K562 (cell line): ENCODE measurements at regions not wholly inside any gene's neighbourhood (a gene's known extent, or its start where the extent isn't known, plus 50 kb on each side); places are given as distances from the start of the nearest gene placed in this dataset.

Experiments
- ATAC-seq: fragments of 200-7000 bp; cut with Tn5 transposase; 3 replicates; pipeline ENCODE4 v1.9.1; 2020; ENCODE audit warnings: moderate library complexity
- BruUV-seq: library from RNA; stranded (reverse); fragments of 400-500 nt; replicated peaks from 2 replicates; lab custom pipeline; 2021; lab: Mats Ljungman, UMichigan
- CTCF ChIA-PET: fragments of 300-600 bp; formaldehyde crosslinking; extraction: SDS; loops from one replicate; lab custom pipeline; 2021; ENCODE audit warnings: low intra/inter-chr PET ratio; lab: Yijun Ruan, JAX
- POLR2A ChIA-PET: fragments of 300-600, 350-650 bp; sonication (Branson Sonifier 250); formaldehyde crosslinking; extraction: SDS; loops from one replicate; lab custom pipeline; 2021; ENCODE audit warnings: antibody characterized with exemption, inconsistent platforms; lab: Yijun Ruan, JAX
- DNase-seq, 4 experiments: peaks; one replicate each; pipeline versions ENCODE4 v3.0.0 to v3.0.0-alpha.2; 2011 to 2018; ENCODE audit warnings: low spot score in 3 of 4, mixed read lengths in 3 of 4; ENCODE audit errors: extremely low read depth in 1 of 4
- FAIRE-seq: peaks from 2 replicates; lab custom pipeline; 2011; peaks lifted over from hg19 to GRCh38; lab: Jason Lieb, UNC
- H2AFZ ChIP-seq: 2 replicates; pipeline ENCODE4 v1.6.0; 2011; ENCODE audit warnings: low read depth, low read length, control low read depth, inconsistent platforms
- H3K27ac ChIP-seq: fragments of 200-600 bp; 3 replicates; pipeline ENCODE4 v1.8.0; 2011; ENCODE audit warnings: low read depth, mild to moderate bottlenecking, control low read depth, inconsistent platforms, low read length, moderate library complexity, mixed read lengths; ENCODE audit errors: extremely low read depth
- H3K27me3 ChIP-seq, 2 experiments: fragments of 300-600 bp in 1 of 2; 2 replicates in 1 of 2; 3 replicates in 1 of 2; pipeline versions ENCODE4 v1.6.0 to v1.8.0; 2011; ENCODE audit warnings: inconsistent platforms in 2 of 2, low read length in 2 of 2, mild to moderate bottlenecking in 1 of 2, mixed read lengths in 1 of 2, moderate library complexity in 1 of 2; ENCODE audit not compliant: control insufficient read depth in 2 of 2, insufficient read depth in 2 of 2
- H3K36me3 ChIP-seq: fragments of 300-600 bp; 3 replicates; pipeline ENCODE4 v1.8.0; 2011; ENCODE audit warnings: mild to moderate bottlenecking, low read length, inconsistent platforms; ENCODE audit not compliant: control insufficient read depth, insufficient read depth
- H3K4me1 ChIP-seq, 2 experiments: fragments of 200-600 bp in 1 of 2; replicated peaks in 1 of 2; 2 replicates in 1 of 2; 3 replicates in 1 of 2; pipeline versions ENCODE4 v1.5.1 to v1.8.0; 2011; ENCODE audit warnings: inconsistent platforms in 2 of 2, low read length in 2 of 2, mild to moderate bottlenecking in 1 of 2, mixed read lengths in 1 of 2, moderate library complexity in 1 of 2; ENCODE audit not compliant: control insufficient read depth in 2 of 2, insufficient read depth in 2 of 2
- H3K4me2 ChIP-seq: 2 replicates; pipeline ENCODE4 v1.6.1; 2011; ENCODE audit warnings: low read length, control low read depth, inconsistent platforms, mixed read lengths; ENCODE audit not compliant: insufficient read depth
- H3K4me3 ChIP-seq: fragments of 200-600 bp; sonication (generic), shearing (Covaris generic); 2 replicates; pipeline ENCODE4 v1.5.1; 2016; ENCODE audit warnings: control low read depth, inconsistent platforms
- H3K79me2 ChIP-seq: fragments of 200-600 bp; 3 replicates; pipeline ENCODE4 v1.8.0; 2011; ENCODE audit warnings: low read length, inconsistent platforms; ENCODE audit not compliant: control insufficient read depth, insufficient read depth
- H3K9ac ChIP-seq, 2 experiments: 2 replicates each; pipeline versions ENCODE4 v1.6.0 to v1.6.1; 2011; ENCODE audit warnings: low read depth in 2 of 2, low read length in 2 of 2, control low read depth in 1 of 2, inconsistent platforms in 1 of 2, mild to moderate bottlenecking in 1 of 2, mixed read lengths in 1 of 2; ENCODE audit not compliant: insufficient read depth in 1 of 2
- H3K9me1 ChIP-seq: one replicate; pipeline ENCODE4 v1.6.0; 2011; ENCODE audit warnings: inconsistent platforms, mild to moderate bottlenecking, low read length, moderate library complexity; ENCODE audit not compliant: control insufficient read depth, insufficient read depth
- H3K9me3 ChIP-seq: replicated peaks from 2 replicates; pipeline ENCODE4 v1.5.1; 2011; ENCODE audit warnings: low read depth, low read length, inconsistent platforms; ENCODE audit not compliant: control insufficient read depth, insufficient read depth
- H4K20me1 ChIP-seq: replicated peaks from 2 replicates; pipeline ENCODE4 v1.6.1; 2011; ENCODE audit warnings: low read length, inconsistent platforms, mixed read lengths; ENCODE audit not compliant: control insufficient read depth, insufficient read depth
- GTF2E2 ChIP-seq: fragments of 200-800 bp; sonication (Bioruptor generic); IDR thresholded peaks from 2 replicates; pipeline ENCODE4 v1.6.1; 2016; ENCODE audit warnings: missing genetic modification characterization, missing compliant biosample characterization
- KLF1 ChIP-seq: fragments of 450-650 bp; IDR thresholded peaks from 2 replicates; pipeline ENCODE4 v1.6.1; 2016; ENCODE audit warnings: missing genetic modification characterization, missing compliant biosample characterization
- TSC22D4 ChIP-seq: fragments of 450-650 bp; IDR thresholded peaks from 2 replicates; pipeline ENCODE4 v1.6.1; 2016; ENCODE audit warnings: missing genetic modification characterization, missing biosample characterization, control low read depth
- ZNF766 ChIP-seq: fragments of 200-800 bp; sonication (Bioruptor generic); conservative IDR thresholded peaks from 2 replicates; pipeline ENCODE4 v1.6.1; 2016; ENCODE audit warnings: missing genetic modification characterization, missing compliant biosample characterization
- WGBS: fragments of 100-300 bp; shearing (Covaris generic); methylation state at CpG from one replicate; pipeline ENCODE4 v1.1.6; 2016; ENCODE audit warnings: low coverage, mixed read lengths; ENCODE audit not compliant: insufficient coverage; ENCODE audit errors: missing lambda C conversion rate; 5-methylcytosine and 5-hydroxymethylcytosine counted together
- in situ Hi-C: fragments of 300-500 bp; cut with MboI; formaldehyde crosslinking; loops from 4 replicates; pipeline ENCODE4 v1.15.0; 2018; ENCODE audit warnings: inconsistent platforms, mixed read lengths
- intact Hi-C: fragments of 100-400 bp; cut with micrococcal nuclease; formaldehyde crosslinking; loops from 2 replicates; pipeline ENCODE4 v1.14.2; 2022
- TF ChIP-seq, protein P1 (sequence below): fragments of 250-450 bp; sonication (Bioruptor Pico); IDR thresholded peaks from 2 replicates; pipeline ENCODE4 v1.5.0; 2020; ENCODE audit warnings: mild to moderate bottlenecking
- TF ChIP-seq, protein P2 (sequence below): fragments of 450-650 bp; IDR thresholded peaks from 2 replicates; pipeline ENCODE4 v1.6.1; 2018; ENCODE audit warnings: mild to moderate bottlenecking, low read depth; ENCODE audit not compliant: partially characterized antibody

DNA sequence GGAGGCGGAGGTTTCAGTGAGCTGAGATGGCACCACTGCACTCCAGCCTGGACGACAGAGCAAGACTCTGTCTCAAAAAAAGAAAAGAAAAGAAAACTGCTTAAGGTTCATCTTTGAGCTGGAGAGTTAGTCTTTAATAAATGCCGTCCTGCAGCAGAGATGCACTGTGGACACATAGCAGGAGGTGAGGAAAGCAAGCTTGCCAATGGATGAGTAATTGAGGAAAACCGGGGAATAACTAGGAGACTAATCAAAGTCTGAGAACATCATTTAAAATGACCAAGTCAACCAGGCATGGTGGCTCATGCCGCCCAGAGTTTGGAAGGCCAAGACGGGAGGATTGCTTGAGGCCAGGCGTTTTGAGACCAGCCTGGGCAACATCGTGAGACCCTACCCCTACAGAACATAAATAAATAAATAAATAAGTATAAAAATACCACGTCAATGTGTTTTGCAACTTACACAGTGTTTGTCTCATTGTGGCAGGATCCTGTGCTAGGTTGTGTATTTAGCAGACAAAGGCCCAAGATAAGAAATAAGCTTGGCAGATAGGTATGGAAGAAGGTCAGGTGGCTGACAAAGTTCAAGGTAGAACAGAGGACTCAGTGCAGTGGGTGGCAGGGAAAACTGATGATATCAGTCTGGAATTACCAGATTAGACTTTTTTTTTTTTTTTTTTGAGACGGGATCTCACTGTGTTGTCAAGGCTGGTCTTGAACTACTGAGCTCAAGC is 115.7 kb upstream of the KMT2C start:
- no peaks in the 10 kb centered on the region for H3K79me2 ChIP-seq
- ATAC-seq (no peak), FAIRE-seq (no peak), DNase-seq (no peak)
- peaks cover 4 to 18% of the 10 kb centered on the region in 2 experiments; a peak in 4 of 5 replicates for H3K27me3 ChIP-seq
- H4K20me1 ChIP-seq, result no peaks in the 10 kb centered on the region
- ChIA-PET POLR2A (interaction anchor here (0.7 to 0.9 kb wide), 2 partner anchors 10 to 20 kb away, joined by 3 read pairs; no protein-coding TSS in a partner anchor), CTCF (no interaction called here)
- H3K9me3 ChIP-seq, result peaks cover 5% of the 10 kb centered on the region
- H3K9me1 ChIP-seq, result no peaks in the 10 kb centered on the region
- WGBS, result 30% methylated on average over 10 of the region's 10 CpGs
- BruUV-seq, result no TSS peak
- H3K27ac ChIP-seq, result no peak overlapping the region
- no peaks in the 10 kb centered on the region; a peak in 1 of 5 replicates for H3K4me1 ChIP-seq
- in situ Hi-C loops (no loop called here), intact Hi-C loops (no loop called here)
- H3K4me2 ChIP-seq, result no peak overlapping the region
- no peaks in the 10 kb centered on the region for H3K36me3 ChIP-seq
- TF ChIP-seq TSC22D4 (tag), result no peak
- TF ChIP-seq GTF2E2 (tag), result no peak
- TF ChIP-seq, protein P1, sequence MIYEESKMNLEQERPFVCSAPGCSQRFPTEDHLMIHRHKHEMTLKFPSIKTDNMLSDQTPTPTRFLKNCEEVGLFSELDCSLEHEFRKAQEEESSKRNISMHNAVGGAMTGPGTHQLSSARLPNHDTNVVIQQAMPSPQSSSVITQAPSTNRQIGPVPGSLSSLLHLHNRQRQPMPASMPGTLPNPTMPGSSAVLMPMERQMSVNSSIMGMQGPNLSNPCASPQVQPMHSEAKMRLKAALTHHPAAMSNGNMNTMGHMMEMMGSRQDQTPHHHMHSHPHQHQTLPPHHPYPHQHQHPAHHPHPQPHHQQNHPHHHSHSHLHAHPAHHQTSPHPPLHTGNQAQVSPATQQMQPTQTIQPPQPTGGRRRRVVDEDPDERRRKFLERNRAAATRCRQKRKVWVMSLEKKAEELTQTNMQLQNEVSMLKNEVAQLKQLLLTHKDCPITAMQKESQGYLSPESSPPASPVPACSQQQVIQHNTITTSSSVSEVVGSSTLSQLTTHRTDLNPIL (CRISPR knock-in tag), result no peak
- TF ChIP-seq, protein P2, sequence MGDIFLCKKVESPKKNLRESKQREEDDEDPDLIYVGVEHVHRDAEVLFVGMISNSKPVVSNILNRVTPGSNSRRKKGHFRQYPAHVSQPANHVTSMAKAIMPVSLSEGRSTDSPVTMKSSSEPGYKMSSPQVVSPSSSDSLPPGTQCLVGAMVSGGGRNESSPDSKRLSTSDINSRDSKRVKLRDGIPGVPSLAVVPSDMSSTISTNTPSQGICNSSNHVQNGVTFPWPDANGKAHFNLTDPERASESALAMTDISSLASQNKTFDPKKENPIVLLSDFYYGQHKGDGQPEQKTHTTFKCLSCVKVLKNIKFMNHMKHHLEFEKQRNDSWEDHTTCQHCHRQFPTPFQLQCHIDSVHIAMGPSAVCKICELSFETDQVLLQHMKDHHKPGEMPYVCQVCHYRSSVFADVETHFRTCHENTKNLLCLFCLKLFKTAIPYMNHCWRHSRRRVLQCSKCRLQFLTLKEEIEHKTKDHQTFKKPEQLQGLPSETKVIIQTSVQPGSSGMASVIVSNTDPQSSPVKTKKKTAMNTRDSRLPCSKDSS, result no peak
- no peak for TF ChIP-seq KLF1 (tag)
- no peak for TF ChIP-seq ZNF766 (CRISPR knock-in tag)
- no peak overlapping the region for H3K4me3 ChIP-seq
- H2AFZ ChIP-seq, result no peak overlapping the region
- no peak overlapping the region for H3K9ac ChIP-seq
